Adipocyte (in vitro differentiated cells): ENCODE measurements at regions not wholly inside any gene's neighbourhood (a gene's known extent, or its start where the extent isn't known, plus 50 kb on each side); places are given as distances from the start of the nearest gene placed in this dataset.
A peak's percentile ranks its signal among the peaks of the same experiment; 100 is the strongest.

Experiments
- DNase-seq: peaks from one replicate; pipeline ENCODE4 v3.0.0-alpha.2; 2015; ENCODE audit warnings: low read depth
- H3K27me3 ChIP-seq: replicated peaks from 2 replicates; pipeline ENCODE4 v1.7.0; 2013; ENCODE audit warnings: mild to moderate bottlenecking, low read length, moderate library complexity; ENCODE audit not compliant: control insufficient read depth, insufficient read depth
- H3K36me3 ChIP-seq: 2 replicates; pipeline ENCODE4 v1.7.0; 2013; ENCODE audit warnings: low read length, mild to moderate bottlenecking, moderate library complexity; ENCODE audit not compliant: control insufficient read depth, insufficient read depth, severe bottlenecking
- H3K4me1 ChIP-seq: 2 replicates; pipeline ENCODE4 v1.7.0; 2013; ENCODE audit warnings: mild to moderate bottlenecking, low read length, moderate library complexity; ENCODE audit not compliant: control insufficient read depth, insufficient read depth
- H3K4me3 ChIP-seq: 2 replicates; pipeline ENCODE4 v1.7.0; 2013; ENCODE audit warnings: mild to moderate bottlenecking, low read length, moderate library complexity
- H3K9ac ChIP-seq: 2 replicates; pipeline ENCODE4 v1.7.0; 2013; ENCODE audit warnings: mild to moderate bottlenecking, low read length, moderate library complexity
- H3K9me3 ChIP-seq: 2 replicates; pipeline ENCODE4 v1.7.0; 2013; ENCODE audit warnings: mild to moderate bottlenecking, low read length, moderate library complexity; ENCODE audit not compliant: control insufficient read depth

GRCh38 chr6:48318670-48319069 is 207.7 kb upstream of the PTCHD4 start:
- Histone ChIP-seq H3K9me3 (no peaks in the 10 kb centered on the region), H3K36me3 (no peaks in the 10 kb centered on the region), H3K4me3 (no peak overlapping the region), H3K4me1 (no peaks in the 10 kb centered on the region), H3K27me3 (no peaks in the 10 kb centered on the region), H3K9ac (no peak overlapping the region)
- no peak for DNase-seq

- DNase-seq: no peak
- H3K9me3 ChIP-seq: no peaks in the 10 kb centered on the region
- H3K4me1 ChIP-seq: no peaks in the 10 kb centered on the region
- H3K9ac ChIP-seq: no peak overlapping the region
- H3K27me3 ChIP-seq: no peaks in the 10 kb centered on the region
- no peak overlapping the region for H3K4me3 ChIP-seq
- no peaks in the 10 kb centered on the region for H3K36me3 ChIP-seq
Observed at GRCh38 chr6:48315915-48316314, 204.9 kb upstream of the PTCHD4 start.

GRCh38 chr6:48315051-48315719 is 204.2 kb upstream of the PTCHD4 start:
- DNase-seq: no peak
- no peaks in the 10 kb centered on the region for H3K27me3 ChIP-seq
- no peaks in the 10 kb centered on the region for H3K36me3 ChIP-seq
- no peak overlapping the region for H3K9ac ChIP-seq
- no peaks in the 10 kb centered on the region for H3K9me3 ChIP-seq
- no peaks in the 10 kb centered on the region for H3K4me1 ChIP-seq
- no peak overlapping the region for H3K4me3 ChIP-seq

- Histone ChIP-seq H3K27me3 (no peaks in the 10 kb centered on the region), H3K9me3 (no peaks in the 10 kb centered on the region), H3K4me3 (no peak overlapping the region), H3K4me1 (no peaks in the 10 kb centered on the region), H3K36me3 (no peaks in the 10 kb centered on the region), H3K9ac (no peak overlapping the region)
- DNase-seq: no peak
Observed at GRCh38 chr6:48311301-48311700, 200.3 kb upstream of the PTCHD4 start.

GRCh38 chr6:48307573-48307972 is 196.6 kb upstream of the PTCHD4 start:
- no peaks in the 10 kb centered on the region for H3K36me3 ChIP-seq
- H3K4me1 ChIP-seq: no peaks in the 10 kb centered on the region
- H3K27me3 ChIP-seq: no peaks in the 10 kb centered on the region
- H3K9ac ChIP-seq: no peak overlapping the region
- no peak overlapping the region for H3K4me3 ChIP-seq
- peaks cover 13% of the 10 kb centered on the region for H3K9me3 ChIP-seq
- DNase-seq: peak; percentile 41

- DNase-seq: no peak
Observed at GRCh38 chr6:48290595-48290994, 179.6 kb upstream of the PTCHD4 start.

GRCh38 chr6:48289841-48290240 is 178.8 kb upstream of the PTCHD4 start:
- Histone ChIP-seq H3K4me3 (no peak overlapping the region), H3K9me3 (peaks cover 9% of the 10 kb centered on the region), H3K9ac (no peak overlapping the region), H3K36me3 (no peaks in the 10 kb centered on the region), H3K27me3 (no peaks in the 10 kb centered on the region), H3K4me1 (no peaks in the 10 kb centered on the region)
- DNase-seq: no peak

More at GRCh38 chr6:48290595-48290994, 179.6 kb upstream of the PTCHD4 start:
- no peaks in the 10 kb centered on the region for H3K36me3 ChIP-seq
- H3K9ac ChIP-seq: no peak overlapping the region
- H3K9me3 ChIP-seq: peaks cover 3% of the 10 kb centered on the region
- H3K4me1 ChIP-seq: no peaks in the 10 kb centered on the region
- no peaks in the 10 kb centered on the region for H3K27me3 ChIP-seq
- no peak overlapping the region for H3K4me3 ChIP-seq

GRCh38 chr6:48281217-48281616 is 170.2 kb upstream of the PTCHD4 start:
- Histone ChIP-seq H3K9ac (no peak overlapping the region), H3K9me3 (peaks cover 7% of the 10 kb centered on the region), H3K4me1 (no peaks in the 10 kb centered on the region), H3K27me3 (no peaks in the 10 kb centered on the region), H3K36me3 (no peaks in the 10 kb centered on the region), H3K4me3 (no peak overlapping the region)
- no peak for DNase-seq

GRCh38 chr6:48280035-48280620 is 169.1 kb upstream of the PTCHD4 start:
- no peaks in the 10 kb centered on the region for H3K36me3 ChIP-seq
- no peak overlapping the region for H3K9ac ChIP-seq
- H3K4me3 ChIP-seq: no peak overlapping the region
- H3K9me3 ChIP-seq: peaks cover 3% of the 10 kb centered on the region
- H3K4me1 ChIP-seq: no peaks in the 10 kb centered on the region
- no peak for DNase-seq
- H3K27me3 ChIP-seq: no peaks in the 10 kb centered on the region

- H3K27me3 ChIP-seq: no peaks in the 10 kb centered on the region
- H3K9me3 ChIP-seq: no peaks in the 10 kb centered on the region
- H3K4me1 ChIP-seq: no peaks in the 10 kb centered on the region
- DNase-seq: no peak
- H3K4me3 ChIP-seq: no peak overlapping the region
- H3K36me3 ChIP-seq: no peaks in the 10 kb centered on the region
- no peak overlapping the region for H3K9ac ChIP-seq
Observed at GRCh38 chr6:48278261-48278660, 167.3 kb upstream of the PTCHD4 start.

GRCh38 chr6:48272518-48272917 is 161.5 kb upstream of the PTCHD4 start:
- Histone ChIP-seq H3K36me3 (no peaks in the 10 kb centered on the region), H3K4me1 (no peaks in the 10 kb centered on the region)
- DNase-seq: no peak

GRCh38 chr6:48255094-48255493 is 144.1 kb upstream of the PTCHD4 start:
- Histone ChIP-seq H3K9ac (no peak overlapping the region), H3K4me1 (no peaks in the 10 kb centered on the region), H3K36me3 (no peaks in the 10 kb centered on the region), H3K4me3 (no peak overlapping the region), H3K27me3 (no peaks in the 10 kb centered on the region), H3K9me3 (no peaks in the 10 kb centered on the region)
- no peak for DNase-seq

More at GRCh38 chr6:48272518-48272917, 161.5 kb upstream of the PTCHD4 start:
- Histone ChIP-seq H3K27me3 (no peaks in the 10 kb centered on the region), H3K9me3 (peaks cover 8% of the 10 kb centered on the region), H3K9ac (no peak overlapping the region), H3K4me3 (no peak overlapping the region)
